OCI-LY3 (cell line): ENCODE measurements at regions not wholly inside any gene's neighbourhood (a gene's known extent, or its start where the extent isn't known, plus 50 kb on each side); places are given as distances from the start of the nearest gene placed in this dataset.

Experiments used
- H2AFZ ChIP-seq: fragments of 200-600, 300-600 bp; shearing (Covaris generic); 2 replicates; pipeline ENCODE4 v1.6.0; 2014; ENCODE audit warnings: antibody characterized with exemption, low read depth, low read length
- H3K27ac ChIP-seq: fragments of 200-600, 300-600 bp; sonication (generic); 2 replicates; pipeline ENCODE4 v1.5.1; 2014; ENCODE audit warnings: mild to moderate bottlenecking, low read length, moderate library complexity, mixed read lengths
- H3K27me3 ChIP-seq: fragments of 200-600, 300-600 bp; sonication (generic); 2 replicates; pipeline ENCODE4 v1.6.1; 2014; ENCODE audit warnings: low read depth, low read length, mixed read lengths
- H3K36me3 ChIP-seq: fragments of 200-600, 300-600 bp; sonication (generic); replicated peaks from 2 replicates; pipeline ENCODE3; 2014; ENCODE audit warnings: low read depth, low read length, mixed read lengths
- H3K4me1 ChIP-seq: fragments of 300-600, 200-600 bp; sonication (generic); 2 replicates; pipeline ENCODE4 v1.6.1; 2014; ENCODE audit warnings: low read length, mixed read lengths
- H3K4me2 ChIP-seq: fragments of 200-600, 300-600 bp; sonication (generic); 2 replicates; pipeline ENCODE4 v1.6.1; 2014; ENCODE audit warnings: low read length, mixed read lengths
- H3K4me3 ChIP-seq: fragments of 300-600, 200-600 bp; sonication (generic); 2 replicates; pipeline ENCODE4 v1.5.1; 2014; ENCODE audit warnings: antibody characterized with exemption, mild to moderate bottlenecking, low read length, moderate library complexity
- H3K79me2 ChIP-seq: fragments of 300-600, 200-600 bp; shearing (Covaris generic); 2 replicates; pipeline ENCODE4 v1.6.1; 2014; ENCODE audit warnings: mild to moderate bottlenecking, low read length, mixed read lengths
- H3K9ac ChIP-seq: fragments of 300-600, 200-600 bp; shearing (Covaris generic); 2 replicates; pipeline ENCODE4 v1.6.0; 2014; ENCODE audit warnings: mild to moderate bottlenecking, low read length, moderate library complexity
- H3K9me3 ChIP-seq: fragments of 200-600, 300-600 bp; shearing (Covaris generic); 2 replicates; pipeline ENCODE4 v1.6.1; 2014; ENCODE audit warnings: low read length, mixed read lengths; ENCODE audit not compliant: insufficient read depth
- H4K20me1 ChIP-seq: fragments of 200-600, 300-600 bp; sonication (generic); 2 replicates; pipeline ENCODE4 v1.6.1; 2016; ENCODE audit warnings: low read length, mixed read lengths; ENCODE audit not compliant: insufficient read depth
- CTCF ChIP-seq: fragments of 200-600, 300-600 bp; sonication (generic); IDR thresholded peaks from 2 replicates; pipeline ENCODE4 v1.5.1; 2014; ENCODE audit warnings: antibody characterized with exemption, low read length, low read depth
- EZH2phosphoT487 ChIP-seq: fragments of 200-600 bp; shearing (Covaris generic); IDR thresholded peaks from 2 replicates; pipeline ENCODE4 v1.6.1; 2018; ENCODE audit warnings: antibody characterized with exemption, mixed run types, low read depth

- Histone ChIP-seq H3K4me1 (no peaks in the 10 kb centered on the region), H3K27ac (no peak overlapping the region), H3K79me2 (no peaks in the 10 kb centered on the region), H3K4me3 (no peak overlapping the region), H3K9me3 (no peaks in the 10 kb centered on the region), H3K9ac (no peak overlapping the region), H3K4me2 (no peak overlapping the region), H3K27me3 (no peaks in the 10 kb centered on the region), H2AFZ (no peak overlapping the region), H3K36me3 (no peaks in the 10 kb centered on the region), H4K20me1 (no peaks in the 10 kb centered on the region)
- no peak for TF ChIP-seq EZH2phosphoT487
- TF ChIP-seq CTCF = no peak
Observed at GRCh38 chr6:126826166-126826714, 292.2 kb upstream of the RSPO3 start.

DNA sequence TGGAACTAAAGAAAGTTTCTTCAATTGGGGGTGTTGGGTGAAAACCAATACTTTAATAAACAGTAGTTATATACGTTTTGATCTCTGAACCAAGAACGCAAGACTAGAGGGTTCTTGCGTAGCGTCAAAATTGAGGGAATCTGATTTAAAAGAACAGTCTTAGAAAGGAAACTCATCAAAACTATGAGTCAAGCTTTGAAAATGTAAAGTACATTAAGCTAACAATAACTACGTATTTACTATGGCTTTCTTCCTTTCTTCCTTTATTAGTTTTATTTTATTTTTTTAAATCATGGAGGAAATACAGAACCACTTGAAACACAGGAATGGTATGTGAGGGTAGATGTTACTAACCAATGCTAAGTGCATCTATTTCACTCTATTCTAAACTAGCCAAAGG lies 287.0 kb upstream of the RSPO3 start:
- Histone ChIP-seq H3K4me1 (no peaks in the 10 kb centered on the region), H3K9ac (no peak overlapping the region), H3K27me3 (no peaks in the 10 kb centered on the region), H3K4me2 (no peak overlapping the region), H3K27ac (no peak overlapping the region), H3K79me2 (no peaks in the 10 kb centered on the region), H3K9me3 (no peaks in the 10 kb centered on the region), H3K36me3 (no peaks in the 10 kb centered on the region), H4K20me1 (no peaks in the 10 kb centered on the region), H2AFZ (no peak overlapping the region), H3K4me3 (no peak overlapping the region)
- no peak for TF ChIP-seq EZH2phosphoT487

GRCh38 chr6:126842769-126843168 lies 275.7 kb upstream of the RSPO3 start:
- H3K27ac ChIP-seq = no peak overlapping the region
- H3K4me2 ChIP-seq = no peak overlapping the region
- TF ChIP-seq EZH2phosphoT487 = no peak
- no peak for TF ChIP-seq CTCF
- no peaks in the 10 kb centered on the region for H3K9me3 ChIP-seq
- H3K9ac ChIP-seq = no peak overlapping the region
- H2AFZ ChIP-seq = no peak overlapping the region
- H4K20me1 ChIP-seq = no peaks in the 10 kb centered on the region
- no peaks in the 10 kb centered on the region for H3K36me3 ChIP-seq
- H3K27me3 ChIP-seq = no peaks in the 10 kb centered on the region
- H3K4me1 ChIP-seq = no peaks in the 10 kb centered on the region
- no peaks in the 10 kb centered on the region for H3K79me2 ChIP-seq
- H3K4me3 ChIP-seq = no peak overlapping the region

DNA sequence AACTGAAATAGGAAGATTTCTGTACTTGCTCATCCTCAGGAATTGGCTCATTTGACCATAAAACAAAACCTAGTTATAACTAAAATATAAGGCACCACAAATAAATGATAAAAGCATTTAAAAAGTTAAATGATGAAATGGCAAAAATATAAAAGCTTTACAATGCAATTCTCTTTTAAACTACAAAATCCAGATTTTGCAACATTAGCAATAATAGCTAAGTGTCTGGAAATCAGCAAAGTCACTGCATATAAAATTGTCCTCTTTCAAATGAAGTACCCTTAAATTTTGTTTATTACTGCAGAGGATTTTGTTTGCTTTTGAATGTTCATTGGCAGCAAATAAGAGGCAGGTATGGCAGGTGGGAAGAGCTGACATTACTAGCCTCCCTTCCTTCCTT lies 270.4 kb upstream of the RSPO3 start:
- H4K20me1 ChIP-seq = no peaks in the 10 kb centered on the region
- H2AFZ ChIP-seq = no peak overlapping the region
- no peaks in the 10 kb centered on the region for H3K36me3 ChIP-seq
- H3K9me3 ChIP-seq = no peaks in the 10 kb centered on the region
- no peaks in the 10 kb centered on the region for H3K79me2 ChIP-seq
- H3K4me3 ChIP-seq = no peak overlapping the region
- no peak overlapping the region for H3K4me2 ChIP-seq
- H3K27me3 ChIP-seq = no peaks in the 10 kb centered on the region
- no peak overlapping the region for H3K9ac ChIP-seq
- TF ChIP-seq CTCF = no peak
- no peak for TF ChIP-seq EZH2phosphoT487
- no peaks in the 10 kb centered on the region for H3K4me1 ChIP-seq
- no peak overlapping the region for H3K27ac ChIP-seq
